ENCODE measurements at regions not wholly inside any gene's neighbourhood (a gene's known extent, or its start where the extent isn't known, plus 50 kb on each side); places are given as distances from the start of the nearest gene placed in this dataset.

GRCh38 chr2:60067006-60067405, 486.4 kb downstream of the BCL11A start:
- TF ChIP-seq CTCF (IDR thresholded peaks at IDR 0.05): no peak
- H3K27ac ChIP-seq: no peak overlapping the region
- ATAC-seq (ENCODE audit: insufficient number of reproducible peaks, low FRiP score, low read depth) (no peak), DNase-seq (ENCODE audit: low spot score) (no peak)
- no peak overlapping the region for H3K4me3 ChIP-seq
- no peaks in the 10 kb centered on the region for H3K36me3 ChIP-seq
- no peaks in the 10 kb centered on the region for H3K27me3 ChIP-seq (replicated peaks; ENCODE audit: insufficient read depth)
- H3K9me3 ChIP-seq: no peaks in the 10 kb centered on the region
- H3K4me1 ChIP-seq (ENCODE audit: control insufficient read depth in 1 of 2, low read depth in 2 of 2): no peaks in the 10 kb centered on the region

- Histone ChIP-seq H3K4me1 (ENCODE audit: control insufficient read depth in 1 of 2, low read depth in 2 of 2) (no peaks in the 10 kb centered on the region), H3K27me3 (replicated peaks; ENCODE audit: insufficient read depth) (no peaks in the 10 kb centered on the region), H3K4me3 (no peak overlapping the region), H3K9me3 (no peaks in the 10 kb centered on the region), H3K36me3 (no peaks in the 10 kb centered on the region), H3K27ac (no peak overlapping the region)
- DNase-seq (ENCODE audit: low spot score) (no peak), ATAC-seq (ENCODE audit: insufficient number of reproducible peaks, low FRiP score, low read depth) (no peak)
- no peak for TF ChIP-seq CTCF (IDR thresholded peaks at IDR 0.05)
Measured at GRCh38 chr2:60066096-60066839, 487.2 kb downstream of the BCL11A start.

- no peak overlapping the region for H3K27ac ChIP-seq
- no peak overlapping the region for H3K4me3 ChIP-seq
- no peaks in the 10 kb centered on the region for H3K4me1 ChIP-seq (ENCODE audit: control insufficient read depth in 1 of 2, low read depth in 2 of 2)
- H3K36me3 ChIP-seq: no peaks in the 10 kb centered on the region
- ATAC-seq (ENCODE audit: insufficient number of reproducible peaks, low FRiP score, low read depth) (no peak), DNase-seq (ENCODE audit: low spot score) (no peak)
- H3K9me3 ChIP-seq: no peaks in the 10 kb centered on the region
- no peaks in the 10 kb centered on the region for H3K27me3 ChIP-seq (replicated peaks; ENCODE audit: insufficient read depth)
- TF ChIP-seq CTCF (IDR thresholded peaks at IDR 0.05): no peak
Measured at GRCh38 chr2:60064687-60065389, 488.6 kb downstream of the BCL11A start.

GRCh38 chr2:60058781-60059180, 494.7 kb downstream of the BCL11A start:
- Histone ChIP-seq H3K36me3 (no peaks in the 10 kb centered on the region), H3K4me1 (ENCODE audit: control insufficient read depth in 1 of 2, low read depth in 2 of 2) (no peaks in the 10 kb centered on the region), H3K4me3 (no peak overlapping the region), H3K27me3 (replicated peaks; ENCODE audit: insufficient read depth) (no peaks in the 10 kb centered on the region), H3K9me3 (no peaks in the 10 kb centered on the region), H3K27ac (no peak overlapping the region)
- TF ChIP-seq CTCF (IDR thresholded peaks at IDR 0.05): no peak
- no peak for ATAC-seq (ENCODE audit: insufficient number of reproducible peaks, low FRiP score, low read depth)
- no peak for DNase-seq (ENCODE audit: low spot score)

GRCh38 chr2:60054571-60055340, 498.7 kb downstream of the BCL11A start:
- Histone ChIP-seq H3K4me3 (no peak overlapping the region), H3K9me3 (no peaks in the 10 kb centered on the region), H3K4me1 (ENCODE audit: control insufficient read depth in 1 of 2, low read depth in 2 of 2) (no peaks in the 10 kb centered on the region), H3K27me3 (replicated peaks; ENCODE audit: insufficient read depth) (no peaks in the 10 kb centered on the region), H3K36me3 (no peaks in the 10 kb centered on the region), H3K27ac (no peak overlapping the region)
- DNase-seq (ENCODE audit: low spot score) (no peak), ATAC-seq (ENCODE audit: insufficient number of reproducible peaks, low FRiP score, low read depth) (no peak)
- no peak for TF ChIP-seq CTCF (IDR thresholded peaks at IDR 0.05)
